Mammary epithelial cell (primary cell): ENCODE measurements at regions not wholly inside any gene's neighbourhood (a gene's known extent, or its start where the extent isn't known, plus 50 kb on each side); places are given as distances from the start of the nearest gene placed in this dataset.

Source experiments
- CTCF ChIP-seq, 2 donors: IDR thresholded peaks in 1 of 2; conservative IDR thresholded peaks in 1 of 2; 2 replicates each; pipeline ENCODE4 v1.5.1; 2011 to 2012; ENCODE audit warnings: inconsistent platforms in 2 of 2, low read length in 2 of 2, mild to moderate bottlenecking in 2 of 2, control low read depth in 1 of 2, low read depth in 1 of 2; ENCODE audit not compliant: insufficient read depth in 1 of 2; ENCODE audit errors: extremely low read depth in 1 of 2
- EZH2 ChIP-seq: IDR thresholded peaks from 2 replicates; pipeline ENCODE4 v1.6.1; 2012; ENCODE audit warnings: low read length, inconsistent platforms, borderline replicate concordance

- TF ChIP-seq CTCF (conservative IDR thresholded peaks at IDR 0.05 in 1 of 2, IDR thresholded peaks at IDR 0.05 in 1 of 2; ENCODE audit: extremely low read depth in 1 of 2, insufficient read depth in 1 of 2, low read depth in 1 of 2, low read length in 2 of 2): no peak
- TF ChIP-seq EZH2: no peak
These were observed 344.1 kb upstream of the PRKCQ start for GRCh38 chr10:6924166-6924565.
